ENCODE measurements at regions not wholly inside any gene's neighbourhood (a gene's known extent, or its start where the extent isn't known, plus 50 kb on each side); places are given as distances from the start of the nearest gene placed in this dataset.

DNA sequence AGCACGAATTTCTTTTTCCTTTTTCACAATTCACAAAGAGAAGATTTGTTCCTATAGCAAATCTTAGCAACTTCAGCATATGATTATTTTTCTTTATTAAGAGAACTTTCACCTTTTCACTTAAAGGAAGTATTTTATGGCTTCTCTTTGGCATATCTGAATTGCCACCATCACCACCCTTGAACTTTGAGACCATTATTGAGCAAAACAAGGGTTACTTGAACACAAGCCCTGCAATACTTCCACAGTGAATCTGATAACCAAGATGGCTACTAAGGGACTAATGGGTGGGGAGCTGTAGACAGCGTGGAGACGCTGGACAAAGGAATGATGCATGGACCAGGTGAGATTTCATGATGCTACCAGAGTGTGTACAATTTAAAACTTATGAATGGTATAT, 815.0 kb downstream of the LRRIQ3 start:
- H3K27me3 ChIP-seq (replicated peaks in 1 of 4; ENCODE audit: control extremely low read depth in 1 of 4, control insufficient read depth in 3 of 4, insufficient read depth in 4 of 4, low read length in 3 of 4), result no peaks in the 10 kb centered on the region
- no peak overlapping the region for H2AFZ ChIP-seq (ENCODE audit: insufficient read depth, low read depth, low read length, poor library complexity, severe bottlenecking)
- no peak overlapping the region for H3K4me3 ChIP-seq (ENCODE audit: control extremely low read depth in 1 of 5, extremely low read depth in 1 of 5, insufficient read depth in 1 of 5, low read depth in 2 of 5, low read length in 4 of 5)
- CTCF ChIA-PET, result no interaction called here
- no peaks in the 10 kb centered on the region for H3K9me3 ChIP-seq (ENCODE audit: control extremely low read depth in 1 of 3, control insufficient read depth in 2 of 3, insufficient read depth in 1 of 3, low read length in 2 of 3)
- Mint-ChIP-seq H3K4me1 (no peaks in the 10 kb centered on the region), H3K9me3 (ENCODE audit: insufficient read depth) (peaks cover 3% of the 10 kb centered on the region), H3K27ac (no peak overlapping the region), H3K4me3 (no peak overlapping the region), H3K27me3 (no peaks in the 10 kb centered on the region)
- no peak overlapping the region for H3K27ac ChIP-seq (ENCODE audit: low read length in 2 of 2)
- POLR2A ChIA-PET, result no interaction called here
- H3K4me1 ChIP-seq (ENCODE audit: control insufficient read depth in 2 of 2, insufficient read depth in 2 of 2, low read length in 2 of 2), result no peaks in the 10 kb centered on the region
- no peak overlapping the region for H3K9ac ChIP-seq (ENCODE audit: low read length)
- TF ChIP-seq EZH2 (IDR thresholded peaks at IDR 0.05; ENCODE audit: borderline replicate concordance, insufficient read depth, low read depth, low read length, poor library complexity, severe bottlenecking), result no peak
- TF ChIP-seq CTCF (IDR thresholded peaks at IDR 0.05), result no peak
- no peaks in the 10 kb centered on the region for H3K36me3 ChIP-seq (replicated peaks in 1 of 2; ENCODE audit: control extremely low read depth in 1 of 2, control insufficient read depth in 1 of 2, extremely low read depth in 1 of 2, insufficient read depth in 2 of 2, low read length in 1 of 2)
- no peak for DNase-seq
- H4K20me1 ChIP-seq (ENCODE audit: control insufficient read depth, insufficient read depth, low read length, poor library complexity, severe bottlenecking), result no peaks in the 10 kb centered on the region
- WGBS (ENCODE audit: insufficient coverage), result no CpG with 5 or more reads among the region's 3 CpGs
- H3K4me2 ChIP-seq (replicated peaks; ENCODE audit: low read depth, low read length, poor library complexity, severe bottlenecking), result no peak overlapping the region
- no peak for ATAC-seq (ENCODE audit: low read depth)
- no peaks in the 10 kb centered on the region for H3K79me2 ChIP-seq (ENCODE audit: control insufficient read depth, insufficient read depth, low read length)
- intact Hi-C loops (cut with micrococcal nuclease), result no loop called here

DNA sequence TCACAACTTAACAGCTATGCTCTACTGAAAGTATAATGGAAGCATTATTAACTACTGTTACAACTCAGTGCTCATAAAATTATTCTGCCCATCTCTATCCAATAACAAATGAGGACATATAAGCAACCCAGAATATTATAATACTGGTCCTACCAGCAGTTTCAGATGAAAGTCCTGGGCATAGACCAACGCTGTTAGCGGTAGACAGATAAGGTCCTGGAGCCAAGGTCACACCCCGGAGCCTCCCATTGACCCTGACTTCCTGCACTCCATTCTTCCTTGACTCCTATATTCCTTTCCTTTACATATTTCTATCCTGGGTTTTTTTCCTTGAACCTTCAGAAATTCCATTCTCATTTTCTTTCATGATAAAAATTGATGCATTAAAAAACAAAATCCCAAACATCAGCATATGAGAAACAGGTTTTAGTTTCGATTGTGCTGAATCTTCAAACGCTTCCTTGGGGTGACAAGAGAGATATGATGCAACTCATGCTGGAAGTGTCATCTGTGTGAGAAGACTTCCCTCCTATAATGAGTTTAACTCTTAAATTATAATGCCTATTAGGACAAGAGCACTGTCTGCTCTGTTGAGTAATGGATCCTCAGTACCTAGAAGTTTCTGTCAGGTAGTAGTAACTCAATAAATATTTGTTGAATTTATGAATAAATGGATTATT, 831.1 kb downstream of the LRRIQ3 start:
- Histone ChIP-seq H3K27me3 (replicated peaks in 1 of 4; ENCODE audit: control extremely low read depth in 1 of 4, control insufficient read depth in 3 of 4, insufficient read depth in 4 of 4, low read length in 3 of 4) (no peaks in the 10 kb centered on the region), H3K4me3 (ENCODE audit: control extremely low read depth in 1 of 5, extremely low read depth in 1 of 5, insufficient read depth in 1 of 5, low read depth in 2 of 5, low read length in 4 of 5) (no peak overlapping the region), H3K9ac (ENCODE audit: low read length) (no peak overlapping the region), H3K79me2 (ENCODE audit: control insufficient read depth, insufficient read depth, low read length) (no peaks in the 10 kb centered on the region), H3K4me1 (ENCODE audit: control insufficient read depth in 2 of 2, insufficient read depth in 2 of 2, low read length in 2 of 2) (no peaks in the 10 kb centered on the region), H3K9me3 (ENCODE audit: control extremely low read depth in 1 of 3, control insufficient read depth in 2 of 3, insufficient read depth in 1 of 3, low read length in 2 of 3) (no peaks in the 10 kb centered on the region), H3K4me2 (replicated peaks; ENCODE audit: low read depth, low read length, poor library complexity, severe bottlenecking) (no peak overlapping the region), H4K20me1 (ENCODE audit: control insufficient read depth, insufficient read depth, low read length, poor library complexity, severe bottlenecking) (no peaks in the 10 kb centered on the region), H3K36me3 (replicated peaks in 1 of 2; ENCODE audit: control extremely low read depth in 1 of 2, control insufficient read depth in 1 of 2, extremely low read depth in 1 of 2, insufficient read depth in 2 of 2, low read length in 1 of 2) (no peaks in the 10 kb centered on the region), H2AFZ (ENCODE audit: insufficient read depth, low read depth, low read length, poor library complexity, severe bottlenecking) (no peak overlapping the region), H3K27ac (ENCODE audit: low read length in 2 of 2) (no peak overlapping the region)
- intact Hi-C loops (cut with micrococcal nuclease), result no loop called here
- H3K4me3 Mint-ChIP-seq, result no peak overlapping the region
- no peaks in the 10 kb centered on the region for H3K4me1 Mint-ChIP-seq
- H3K9me3 Mint-ChIP-seq (ENCODE audit: insufficient read depth), result no peaks in the 10 kb centered on the region
- CTCF ChIA-PET, result no interaction called here
- POLR2A ChIA-PET, result no interaction called here
- DNase-seq (no peak), ATAC-seq (ENCODE audit: low read depth) (no peak)
- H3K27me3 Mint-ChIP-seq, result no peaks in the 10 kb centered on the region
- whole genome bisulfite sequencing (ENCODE audit: insufficient coverage), result 97% methylated on average over 3 of the region's 5 CpGs
- TF ChIP-seq CTCF (IDR thresholded peaks at IDR 0.05), result no peak
- no peak overlapping the region for H3K27ac Mint-ChIP-seq

Data from B cell (primary cell).